Neural progenitor cell (in vitro differentiated cells): ENCODE measurements at regions not wholly inside any gene's neighbourhood (a gene's known extent, or its start where the extent isn't known, plus 50 kb on each side); places are given as distances from the start of the nearest gene placed in this dataset.

Source experiments
- CTCF ChIP-seq: fragments of 200-600 bp; sonication (generic); IDR thresholded peaks from 2 replicates; pipeline ENCODE4 v1.5.1; 2017; ENCODE audit warnings: antibody characterized with exemption, mild to moderate bottlenecking
- EZH2 ChIP-seq: fragments of 200-600 bp; sonication (generic); IDR thresholded peaks from 2 replicates; pipeline ENCODE4 v1.6.1; 2017; ENCODE audit warnings: antibody characterized with exemption, mild to moderate bottlenecking, moderate library complexity
- EZH2phosphoT487 ChIP-seq: fragments of 200-600 bp; sonication (generic); IDR thresholded peaks from 2 replicates; pipeline ENCODE4 v1.6.1; 2017; ENCODE audit warnings: antibody characterized with exemption

GRCh38 chr11:47904048-47904447 lies 55.9 kb upstream of the NUP160 start:
- TF ChIP-seq EZH2phosphoT487 (no peak), CTCF (no peak), EZH2 (no peak)
